HG03457 (cell line): ENCODE measurements at regions not wholly inside any gene's neighbourhood (a gene's known extent, or its start where the extent isn't known, plus 50 kb on each side); places are given as distances from the start of the nearest gene placed in this dataset.
"Not testable (repeated sequence)": the region's sequence is repeated elsewhere in the genome, so short reads cannot be mapped to it uniquely, and the experiment has no call there.

Experiments
- ATAC-seq: cut with Tn5 transposase; IDR thresholded peaks from one replicate; pipeline ENCODE4 v1.9.1; 2021; ENCODE audit warnings: moderate number of reproducible peaks; ENCODE audit not compliant: unreplicated experiment

DNA sequence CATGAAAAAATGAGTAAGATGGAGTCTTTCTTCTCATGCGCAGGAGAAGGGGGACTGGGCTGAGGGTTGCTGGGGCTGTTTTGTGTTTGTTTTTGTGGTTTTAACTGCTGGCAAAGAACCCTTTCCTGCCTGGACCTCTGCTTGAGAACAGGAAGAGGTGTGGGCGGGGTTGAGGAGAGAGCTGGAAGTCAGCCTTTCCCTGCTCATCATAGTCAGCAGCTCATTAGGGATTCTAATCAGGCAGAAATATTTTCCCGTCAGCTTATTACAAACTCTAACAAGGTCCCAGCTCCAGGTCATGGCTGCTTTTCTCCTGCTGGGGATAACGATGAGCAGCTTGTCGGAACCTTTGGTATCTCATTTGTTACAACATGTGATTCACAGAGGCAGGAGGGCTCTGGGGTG lies 185.0 kb upstream of the NRXN3 start:
- no peak for ATAC-seq

DNA sequence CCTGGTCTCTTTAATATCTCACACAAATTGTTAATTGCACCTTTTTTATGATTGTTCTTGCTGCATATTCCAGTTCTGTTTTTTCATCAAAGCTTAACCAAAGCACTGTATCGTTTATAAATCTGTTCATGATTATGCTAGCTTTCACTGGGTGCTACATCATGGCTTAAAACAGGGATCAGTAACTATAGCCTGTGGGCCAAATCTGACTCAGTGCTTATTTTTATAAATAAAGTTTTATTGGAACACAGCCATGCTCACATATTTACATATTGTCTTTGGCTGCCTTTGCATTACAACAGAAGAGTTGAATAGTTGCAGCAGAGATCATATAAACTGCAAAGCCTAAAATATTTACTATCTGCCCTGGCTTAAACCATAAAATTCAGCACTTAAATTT lies 183.4 kb upstream of the NRXN3 start:
- ATAC-seq = no peak

DNA sequence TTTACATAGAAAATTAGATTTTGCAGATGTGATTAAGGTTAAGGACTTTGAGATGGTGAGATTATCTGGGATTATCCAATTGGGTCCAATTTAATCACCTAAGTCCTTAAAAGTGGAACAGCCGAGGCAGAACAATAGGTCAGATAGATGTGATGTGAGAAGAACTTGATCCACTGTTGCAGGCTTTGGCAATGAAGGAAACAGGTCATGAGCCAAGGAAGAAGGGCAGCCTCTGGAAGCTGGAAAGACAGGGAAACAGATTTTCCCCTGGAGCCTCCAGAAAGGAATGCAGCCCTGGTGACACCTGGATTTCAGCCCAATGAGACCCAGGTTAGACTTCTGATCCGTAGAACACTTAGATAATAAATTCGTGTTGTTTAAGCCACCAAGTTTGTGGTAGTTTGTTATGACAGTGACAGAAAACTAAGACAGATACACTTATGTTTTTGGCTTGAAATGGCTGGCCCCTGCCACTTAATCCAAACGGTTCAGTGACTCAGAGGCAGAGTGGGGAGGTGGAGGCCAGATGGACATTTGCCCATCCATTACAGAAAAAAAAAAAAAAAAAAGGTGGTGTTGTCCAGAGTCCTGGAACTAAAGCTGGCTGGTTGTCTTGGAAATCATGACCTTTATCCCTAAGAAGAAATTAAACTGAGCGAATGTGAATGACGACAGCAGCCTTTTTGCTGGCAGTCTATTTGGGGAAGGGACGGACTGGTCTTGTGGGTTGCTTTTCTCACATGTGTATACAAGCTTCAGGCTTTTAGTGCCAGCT lies 181.9 kb upstream of the NRXN3 start:
- ATAC-seq = no peak

GRCh38 chr14:77988970-77989369 lies 181.2 kb upstream of the NRXN3 start:
- no peak for ATAC-seq

DNA sequence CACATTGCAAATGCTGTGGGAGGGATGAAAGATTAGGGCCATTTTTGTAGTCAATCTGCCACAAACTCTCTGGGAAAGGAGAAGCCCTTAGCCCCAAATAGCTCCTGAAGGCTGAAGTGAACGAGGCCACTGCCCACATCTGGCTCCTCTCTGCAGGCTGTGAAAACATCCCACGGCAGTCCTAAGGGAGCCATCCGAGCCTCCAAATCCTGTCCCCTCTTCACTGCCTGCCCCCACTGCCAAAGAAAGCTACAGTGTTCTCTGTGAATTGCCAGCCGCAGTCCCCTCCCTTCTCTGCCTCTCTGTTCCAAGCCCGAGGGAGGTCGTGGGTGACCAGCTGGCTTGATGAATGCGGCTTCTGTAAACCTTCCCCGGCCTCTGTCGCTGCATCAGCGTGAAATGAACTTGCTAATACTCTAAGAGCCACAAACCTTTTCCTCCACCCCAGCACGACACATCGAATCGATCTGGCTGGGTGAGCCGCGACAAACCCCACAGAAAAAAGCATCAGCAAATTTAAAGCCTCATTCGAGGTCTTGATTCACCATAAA lies 180.7 kb upstream of the NRXN3 start:
- ATAC-seq = no peak

DNA sequence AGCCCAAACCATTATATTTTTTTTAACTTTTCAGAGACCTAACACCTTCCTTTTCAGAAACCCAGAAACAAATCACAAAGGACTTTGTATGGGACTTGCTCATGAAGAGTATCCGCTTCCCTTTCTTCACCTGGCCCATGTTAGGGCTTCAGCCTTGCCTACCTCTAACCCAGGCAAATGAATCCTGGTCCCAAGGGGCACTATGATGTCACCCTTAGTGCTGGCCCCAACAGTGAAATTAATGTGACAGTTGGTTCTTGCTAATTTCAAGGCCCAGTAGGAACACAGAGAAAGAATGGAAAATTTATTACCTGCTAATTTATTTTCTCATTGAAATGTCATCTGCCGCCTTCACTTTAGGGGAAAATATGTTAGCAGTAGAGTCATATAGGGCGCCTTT lies 179.8 kb upstream of the NRXN3 start:
- ATAC-seq = no peak

DNA sequence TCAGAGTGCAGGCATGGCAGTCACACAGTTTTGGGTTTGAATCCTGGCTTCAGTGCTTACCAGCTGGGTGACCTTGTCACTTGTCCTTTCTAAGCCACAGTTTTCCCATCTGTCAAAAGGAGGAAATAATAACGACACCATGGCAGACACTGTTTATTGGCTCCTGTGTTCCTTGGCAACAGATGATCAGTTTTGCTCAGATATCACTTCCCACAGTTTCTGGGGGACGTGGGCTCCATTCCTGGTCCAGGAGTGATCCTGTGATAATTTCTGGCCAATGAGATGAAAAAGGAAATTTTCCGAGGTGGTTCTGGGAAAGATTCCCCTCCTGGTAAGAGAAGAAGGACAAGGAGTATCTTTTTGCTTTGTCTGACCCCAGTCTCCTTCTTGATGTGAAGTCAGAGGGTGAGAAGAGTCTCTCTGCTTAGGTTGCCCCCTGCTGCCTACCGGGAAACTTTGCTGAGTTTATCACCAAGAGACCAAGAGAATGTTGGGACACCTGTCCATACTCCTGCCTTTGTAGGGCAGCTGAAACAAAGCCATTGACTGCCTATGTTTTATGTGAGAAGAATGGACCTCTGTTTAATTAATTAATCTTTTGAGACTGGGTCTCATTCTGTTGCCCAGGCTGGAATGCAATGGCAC lies 178.9 kb upstream of the NRXN3 start:
- ATAC-seq = no peak

DNA sequence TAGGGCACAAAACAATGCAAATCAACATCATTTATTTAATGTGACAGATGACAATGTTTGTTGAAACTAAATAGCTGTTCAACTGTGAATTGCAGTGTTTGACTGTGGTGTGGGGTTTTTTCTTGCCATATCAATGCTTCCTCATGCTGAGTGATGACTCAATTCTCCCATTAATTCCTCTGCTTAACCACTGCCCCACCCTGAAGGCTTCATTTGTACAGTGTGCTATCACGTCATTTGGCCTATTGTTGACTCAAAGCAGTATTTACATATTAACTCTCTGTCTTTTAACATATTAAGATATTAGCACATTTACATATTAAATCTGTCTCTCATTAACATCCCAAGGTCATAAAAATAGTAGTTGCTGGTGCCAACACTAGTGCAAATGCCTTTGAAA lies 164.8 kb upstream of the NRXN3 start:
- ATAC-seq = peak; percentile 95

DNA sequence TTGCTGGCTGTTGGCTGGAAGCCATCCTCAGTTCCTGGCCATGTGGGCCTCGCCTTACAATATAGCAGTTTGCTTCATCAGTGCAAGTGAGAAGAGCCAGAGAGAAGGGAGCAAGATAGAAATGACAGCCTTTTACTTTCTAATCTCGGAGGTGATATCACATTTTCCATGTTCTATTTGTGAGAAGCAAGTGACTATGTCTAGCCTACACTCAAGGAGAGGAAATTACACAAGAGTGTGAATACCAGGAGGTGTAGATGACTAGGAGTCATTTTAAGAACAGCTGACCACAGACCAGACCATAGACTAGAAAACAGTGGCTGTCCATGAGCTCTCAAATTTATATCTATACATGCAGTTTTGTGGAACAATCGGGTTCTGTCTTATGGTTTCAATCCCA lies 163.0 kb upstream of the NRXN3 start:
- peak; percentile 56 for ATAC-seq

- ATAC-seq = no peak
Observed at GRCh38 chr14:78010688-78011087, 159.5 kb upstream of the NRXN3 start.

GRCh38 chr14:78013911-78014310 lies 156.3 kb upstream of the NRXN3 start:
- ATAC-seq = not testable (repeated sequence)

- no peak for ATAC-seq
Observed at GRCh38 chr14:78016532-78016931, 153.6 kb upstream of the NRXN3 start.

GRCh38 chr14:78018283-78018682 lies 151.9 kb upstream of the NRXN3 start:
- no peak for ATAC-seq

- no peak for ATAC-seq
Observed at GRCh38 chr14:78022059-78022458, 148.1 kb upstream of the NRXN3 start.

- ATAC-seq = no peak
Observed at GRCh38 chr14:78023112-78023511, 147.1 kb upstream of the NRXN3 start.

DNA sequence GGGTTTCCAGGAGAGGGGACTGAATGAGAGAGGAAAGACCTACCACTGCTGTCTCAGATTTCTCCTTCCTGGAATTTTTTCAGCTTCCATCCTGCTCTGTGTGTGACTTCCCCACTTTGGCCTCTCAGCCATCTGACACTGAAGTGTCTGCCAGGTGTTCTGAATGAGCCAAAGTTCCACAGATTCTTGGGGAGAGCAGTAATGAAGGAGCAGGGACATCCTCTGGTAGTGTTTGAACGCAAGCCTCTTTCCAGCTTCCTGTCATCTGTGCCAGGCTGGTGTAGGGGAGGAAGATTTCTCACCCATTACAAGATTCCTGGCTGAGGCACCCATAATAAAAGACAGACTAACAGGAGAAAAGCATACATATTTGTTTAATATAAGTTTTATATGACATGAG lies 141.7 kb upstream of the NRXN3 start:
- ATAC-seq = no peak

GRCh38 chr14:78029601-78030372 lies 140.4 kb upstream of the NRXN3 start:
- ATAC-seq = no peak

DNA sequence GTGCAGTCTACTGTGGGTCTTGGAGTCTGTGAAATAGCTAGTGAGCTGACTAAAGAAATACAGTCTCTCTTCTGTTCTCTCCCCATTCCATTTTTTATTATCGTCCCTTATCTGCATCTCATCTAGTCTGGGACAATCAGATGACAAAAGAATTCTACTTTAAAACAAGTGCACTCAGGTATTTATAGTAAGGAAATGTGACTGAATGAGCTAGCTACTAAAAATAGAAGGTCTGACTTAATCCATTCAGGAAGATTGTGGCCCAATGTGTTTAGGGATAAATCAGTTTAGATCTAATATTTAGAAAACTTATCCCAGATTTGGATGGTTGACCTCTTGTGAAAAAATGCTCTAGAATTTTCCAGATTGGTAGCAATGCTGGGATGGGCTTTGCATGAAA lies 126.8 kb upstream of the NRXN3 start:
- ATAC-seq = no peak

DNA sequence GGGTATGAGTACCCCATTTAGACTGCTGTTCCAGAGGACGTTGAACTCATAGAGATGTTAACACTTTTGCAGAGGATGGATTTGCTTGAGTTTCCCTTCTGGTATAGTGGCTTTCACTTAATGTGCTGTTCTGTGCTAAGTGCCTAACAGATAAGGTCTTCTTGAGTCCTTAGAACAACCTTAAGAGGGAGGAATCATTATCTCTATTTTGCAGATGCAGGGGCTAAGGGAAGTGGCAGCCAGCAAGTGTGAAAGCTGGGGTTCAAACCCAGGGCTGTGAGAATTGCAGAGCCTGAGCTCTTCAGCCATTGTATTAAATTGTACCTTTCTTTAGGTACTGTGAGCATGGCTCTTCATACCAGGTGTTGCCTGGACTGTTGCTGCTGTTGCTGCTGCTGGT lies 122.1 kb upstream of the NRXN3 start:
- ATAC-seq = no peak

GRCh38 chr14:78056890-78057289 lies 113.3 kb upstream of the NRXN3 start:
- ATAC-seq = not testable (repeated sequence)

DNA sequence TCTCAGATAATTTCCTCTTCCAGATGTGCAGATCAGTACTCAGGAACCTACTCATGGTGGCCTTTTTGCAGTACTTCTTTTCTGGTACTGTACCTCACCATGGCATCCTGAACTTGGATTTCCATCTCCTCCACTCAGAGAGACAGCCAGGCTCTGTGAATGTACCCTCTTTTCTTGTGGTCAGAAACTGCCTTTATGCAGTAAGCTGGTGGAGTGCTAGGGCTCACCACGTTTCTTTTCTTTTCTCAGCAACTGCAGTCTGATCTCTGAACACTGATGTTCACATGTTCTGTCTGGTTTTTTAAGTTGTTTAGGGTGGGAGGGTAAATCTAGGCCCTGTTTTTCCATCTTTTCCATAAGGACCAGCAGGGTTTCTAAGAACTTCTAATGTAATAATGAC lies 99.8 kb upstream of the NRXN3 start:
- no peak for ATAC-seq
